WTC11 (cell line): ENCODE measurements at regions not wholly inside any gene's neighbourhood (a gene's known extent, or its start where the extent isn't known, plus 50 kb on each side); places are given as distances from the start of the nearest gene placed in this dataset.

Source experiments
- ATAC-seq: fragments of 200-7000 bp; cut with Tn5 transposase; 2 replicates; pipeline ENCODE4 v1.10.0; 2021; ENCODE audit warnings: mild to moderate bottlenecking, moderate library complexity
- CTCF ChIA-PET: fragments of 300-600 bp; sonication (Branson Sonifier 250); formaldehyde crosslinking; loops from one replicate; lab custom pipeline; 2021; ENCODE audit warnings: antibody characterized with exemption; lab: Charles Lee
- POLR2A ChIA-PET: fragments of 350-600 bp; sonication (Branson Sonifier 250); formaldehyde crosslinking; loops from one replicate; lab custom pipeline; 2021; ENCODE audit warnings: antibody characterized with exemption; lab: Charles Lee
- DNase-seq: peaks from one replicate; pipeline ENCODE4 v3.0.0; 2021; ENCODE audit warnings: low spot score
- H3K27ac Mint-ChIP-seq: 2 replicates; pipeline ENCODE4 v1.8.0; 2021; ENCODE audit warnings: mixed read lengths
- H3K27me3 Mint-ChIP-seq: 2 replicates; pipeline ENCODE4 v1.8.0; 2021; ENCODE audit warnings: low read depth, mild to moderate bottlenecking, moderate library complexity, mixed read lengths
- H3K36me3 Mint-ChIP-seq: 2 replicates; pipeline ENCODE4 v1.8.0; 2021; ENCODE audit warnings: mixed read lengths
- H3K4me1 Mint-ChIP-seq: 2 replicates; pipeline ENCODE4 v1.8.0; 2022; ENCODE audit warnings: mixed read lengths
- H3K4me3 Mint-ChIP-seq: 2 replicates; pipeline ENCODE4 v1.8.0; 2021; ENCODE audit warnings: mild to moderate bottlenecking, moderate library complexity, mixed read lengths
- H3K9me3 Mint-ChIP-seq: 2 replicates; pipeline ENCODE4 v1.8.0; 2021; ENCODE audit warnings: mixed read lengths
- ATF1 ChIP-seq: sonication (generic); formaldehyde crosslinking; IDR thresholded peaks from 2 replicates; pipeline ENCODE4 v1.8.1; 2023; ENCODE audit warnings: mild to moderate bottlenecking, moderate library complexity, missing genetic modification reagents
- E2F5 ChIP-seq: sonication (generic); formaldehyde crosslinking; IDR thresholded peaks from 2 replicates; pipeline ENCODE4 v1.8.1; 2022; ENCODE audit warnings: mild to moderate bottlenecking, moderate library complexity, missing genetic modification reagents
- ELF4 ChIP-seq: sonication (generic); formaldehyde crosslinking; IDR thresholded peaks from 2 replicates; pipeline ENCODE4 v1.8.1; 2022; ENCODE audit warnings: low read depth, mild to moderate bottlenecking, moderate library complexity, missing genetic modification reagents
- ERG ChIP-seq: fragments of 250-450 bp; sonication (Bioruptor Pico); IDR thresholded peaks from 2 replicates; pipeline ENCODE4 v1.8.0; 2021; ENCODE audit warnings: mild to moderate bottlenecking
- HMGA2 ChIP-seq: fragments of 250-450 bp; sonication (Bioruptor Pico); IDR thresholded peaks from 2 replicates; pipeline ENCODE4 v1.4.0; 2021; ENCODE audit warnings: mild to moderate bottlenecking, moderate library complexity
- IRF1 ChIP-seq: sonication (generic); formaldehyde crosslinking; IDR thresholded peaks from 2 replicates; pipeline ENCODE4 v1.8.0; 2023; ENCODE audit warnings: missing genetic modification reagents
- JAZF1 ChIP-seq: fragments of 250-450 bp; sonication (Bioruptor Pico); IDR thresholded peaks from 2 replicates; pipeline ENCODE4 v1.9.0; 2021; ENCODE audit warnings: moderate library complexity, mild to moderate bottlenecking, inconsistent platforms
- KAT7 ChIP-seq: sonication (generic); formaldehyde crosslinking; IDR thresholded peaks from 2 replicates; pipeline ENCODE4 v1.8.1; 2023; ENCODE audit warnings: missing genetic modification reagents, mild to moderate bottlenecking, borderline replicate concordance
- MXD4 ChIP-seq: fragments of 250-450 bp; sonication (Bioruptor Pico); IDR thresholded peaks from 2 replicates; pipeline ENCODE4 v1.8.0; 2021; ENCODE audit warnings: mild to moderate bottlenecking, moderate library complexity, borderline replicate concordance
- MYBL2 ChIP-seq: sonication (generic); formaldehyde crosslinking; IDR thresholded peaks from 2 replicates; pipeline ENCODE4 v1.8.1; 2023; ENCODE audit warnings: mild to moderate bottlenecking, moderate library complexity, missing genetic modification reagents
- NR3C1 ChIP-seq: sonication (generic); formaldehyde crosslinking; conservative IDR thresholded peaks from 2 replicates; pipeline ENCODE4 v1.8.1; 2023; ENCODE audit warnings: low read depth, mild to moderate bottlenecking, missing genetic modification reagents
- OVOL2 ChIP-seq: fragments of 250-450 bp; sonication (Bioruptor Pico); IDR thresholded peaks from 2 replicates; pipeline ENCODE4 v1.9.0; 2021; ENCODE audit warnings: mild to moderate bottlenecking, borderline replicate concordance
- PRRX2 ChIP-seq: fragments of 250-450 bp; sonication (Bioruptor Pico); IDR thresholded peaks from 2 replicates; pipeline ENCODE4 v1.8.0; 2021; ENCODE audit warnings: mild to moderate bottlenecking
- RORB ChIP-seq: fragments of 250-450 bp; sonication (Bioruptor Pico); IDR thresholded peaks from 2 replicates; pipeline ENCODE4 v1.9.0; 2021; ENCODE audit warnings: mild to moderate bottlenecking
- SMAD3 ChIP-seq: sonication (generic); formaldehyde crosslinking; IDR thresholded peaks from 2 replicates; pipeline ENCODE4 v1.8.0; 2022; ENCODE audit warnings: missing genetic modification reagents, mild to moderate bottlenecking, borderline replicate concordance
- SP1 ChIP-seq: sonication (generic); formaldehyde crosslinking; conservative IDR thresholded peaks from 2 replicates; pipeline ENCODE4 v1.8.1; 2022; ENCODE audit warnings: missing genetic modification reagents
- TCF7 ChIP-seq: sonication (generic); formaldehyde crosslinking; IDR thresholded peaks from 2 replicates; pipeline ENCODE4 v1.8.0; 2022; ENCODE audit warnings: mild to moderate bottlenecking, low read depth, missing genetic modification reagents, moderate library complexity
- ZNF263 ChIP-seq: sonication (generic); formaldehyde crosslinking; IDR thresholded peaks from 2 replicates; pipeline ENCODE4 v1.8.1; 2022; ENCODE audit warnings: low read depth, mild to moderate bottlenecking, moderate library complexity, missing genetic modification reagents
- ZNF396 ChIP-seq: fragments of 250-450 bp; sonication (Bioruptor Pico); IDR thresholded peaks from 2 replicates; pipeline ENCODE4 v1.8.0; 2021; ENCODE audit warnings: mild to moderate bottlenecking, moderate library complexity, borderline replicate concordance
- ZNF423 ChIP-seq: fragments of 250-450 bp; sonication (Bioruptor Pico); IDR thresholded peaks from 2 replicates; pipeline ENCODE4 v2.1.2; 2022; ENCODE audit warnings: mild to moderate bottlenecking, moderate library complexity
- ZNF425 ChIP-seq: fragments of 250-450 bp; sonication (Bioruptor Pico); conservative IDR thresholded peaks from 2 replicates; pipeline ENCODE4 v1.9.0; 2021; ENCODE audit warnings: mild to moderate bottlenecking
- ZNF671 ChIP-seq: fragments of 250-450 bp; sonication (Bioruptor Pico); IDR thresholded peaks from 2 replicates; pipeline ENCODE4 v1.8.0; 2021; ENCODE audit warnings: mild to moderate bottlenecking
- TF ChIP-seq, protein P1 (sequence below): sonication (generic); formaldehyde crosslinking; IDR thresholded peaks from 2 replicates; pipeline ENCODE4 v1.8.1; 2023; ENCODE audit warnings: mild to moderate bottlenecking, missing genetic modification reagents
- TF ChIP-seq, protein P2 (sequence below): sonication (generic); formaldehyde crosslinking; IDR thresholded peaks from 2 replicates; pipeline ENCODE4 v1.8.1; 2022; ENCODE audit warnings: missing genetic modification reagents, borderline replicate concordance

- no peak overlapping the region for H3K27ac Mint-ChIP-seq
- no peaks in the 10 kb centered on the region for H3K27me3 Mint-ChIP-seq
- ATAC-seq = no peak
- peaks cover 10% of the 10 kb centered on the region for H3K36me3 Mint-ChIP-seq
- POLR2A ChIA-PET = no interaction called here
- TF ChIP-seq, protein P1, sequence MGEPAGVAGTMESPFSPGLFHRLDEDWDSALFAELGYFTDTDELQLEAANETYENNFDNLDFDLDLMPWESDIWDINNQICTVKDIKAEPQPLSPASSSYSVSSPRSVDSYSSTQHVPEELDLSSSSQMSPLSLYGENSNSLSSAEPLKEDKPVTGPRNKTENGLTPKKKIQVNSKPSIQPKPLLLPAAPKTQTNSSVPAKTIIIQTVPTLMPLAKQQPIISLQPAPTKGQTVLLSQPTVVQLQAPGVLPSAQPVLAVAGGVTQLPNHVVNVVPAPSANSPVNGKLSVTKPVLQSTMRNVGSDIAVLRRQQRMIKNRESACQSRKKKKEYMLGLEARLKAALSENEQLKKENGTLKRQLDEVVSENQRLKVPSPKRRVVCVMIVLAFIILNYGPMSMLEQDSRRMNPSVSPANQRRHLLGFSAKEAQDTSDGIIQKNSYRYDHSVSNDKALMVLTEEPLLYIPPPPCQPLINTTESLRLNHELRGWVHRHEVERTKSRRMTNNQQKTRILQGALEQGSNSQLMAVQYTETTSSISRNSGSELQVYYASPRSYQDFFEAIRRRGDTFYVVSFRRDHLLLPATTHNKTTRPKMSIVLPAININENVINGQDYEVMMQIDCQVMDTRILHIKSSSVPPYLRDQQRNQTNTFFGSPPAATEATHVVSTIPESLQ (CRISPR knock-in tag) = no peak
- TF ChIP-seq E2F5 (CRISPR knock-in tag) (no peak), OVOL2 (CRISPR knock-in tag) (no peak), SP1 (CRISPR knock-in tag) (no peak), MXD4 (CRISPR knock-in tag) (no peak), HMGA2 (CRISPR knock-in tag) (no peak)
- H3K9me3 Mint-ChIP-seq = peaks cover 8% of the 10 kb centered on the region
- CTCF ChIA-PET = no interaction called here
- H3K4me1 Mint-ChIP-seq = peaks cover 52% of the 10 kb centered on the region
- no peak for DNase-seq
- no peak overlapping the region for H3K4me3 Mint-ChIP-seq
Observed at GRCh38 chr9:82736701-82737100, 326.2 kb downstream of the RASEF start.

GRCh38 chr9:82745919-82746318 is 317.0 kb downstream of the RASEF start:
- H3K36me3 Mint-ChIP-seq = peaks cover 22% of the 10 kb centered on the region
- peaks cover 60% of the 10 kb centered on the region for H3K4me1 Mint-ChIP-seq
- H3K27me3 Mint-ChIP-seq = no peaks in the 10 kb centered on the region
- H3K4me3 Mint-ChIP-seq = no peak overlapping the region
- POLR2A ChIA-PET = no interaction called here
- peaks cover 10% of the 10 kb centered on the region for H3K9me3 Mint-ChIP-seq
- CTCF ChIA-PET = no interaction called here
- no peak overlapping the region for H3K27ac Mint-ChIP-seq
- DNase-seq (no peak), ATAC-seq (no peak)
- no peak for TF ChIP-seq SMAD3 (CRISPR knock-in tag)
- TF ChIP-seq NR3C1 (CRISPR knock-in tag) = no peak
- TF ChIP-seq ERG (CRISPR knock-in tag) = no peak
- TF ChIP-seq E2F5 (CRISPR knock-in tag) = no peak
- no peak for TF ChIP-seq MYBL2 (CRISPR knock-in tag)
- no peak for TF ChIP-seq TCF7 (CRISPR knock-in tag)
- no peak for TF ChIP-seq ZNF423 (CRISPR knock-in tag)
- no peak for TF ChIP-seq ZNF396 (CRISPR knock-in tag)
- no peak for TF ChIP-seq ATF1 (CRISPR knock-in tag)
- TF ChIP-seq KAT7 (CRISPR knock-in tag) = no peak
- no peak for TF ChIP-seq ZNF263 (CRISPR knock-in tag)

GRCh38 chr9:82750411-82750913 is 312.5 kb downstream of the RASEF start:
- H3K4me1 Mint-ChIP-seq = peaks cover 46% of the 10 kb centered on the region
- peak; percentile 74 for ATAC-seq
- CTCF ChIA-PET = interaction anchor here (1.0 kb wide), 1 partner anchor 13 kb away, joined by 4 read pairs; no protein-coding TSS in a partner anchor
- no peaks in the 10 kb centered on the region for H3K9me3 Mint-ChIP-seq
- POLR2A ChIA-PET = no interaction called here
- DNase-seq = no peak
- peak overlapping the region; percentile 88 for H3K27ac Mint-ChIP-seq
- peaks cover 7% of the 10 kb centered on the region; the same call in 1 of the 2 replicates for H3K36me3 Mint-ChIP-seq
- H3K4me3 Mint-ChIP-seq = no peak overlapping the region
- H3K27me3 Mint-ChIP-seq = no peaks in the 10 kb centered on the region
- TF ChIP-seq ZNF425 (CRISPR knock-in tag) (no peak), ELF4 (no peak), ZNF671 (CRISPR knock-in tag) (no peak), IRF1 (CRISPR knock-in tag) (no peak), RORB (CRISPR knock-in tag) (no peak), JAZF1 (CRISPR knock-in tag) (no peak), SMAD3 (CRISPR knock-in tag) (no peak), ZNF396 (CRISPR knock-in tag) (no peak), PRRX2 (CRISPR knock-in tag) (no peak)
- TF ChIP-seq, protein P2, sequence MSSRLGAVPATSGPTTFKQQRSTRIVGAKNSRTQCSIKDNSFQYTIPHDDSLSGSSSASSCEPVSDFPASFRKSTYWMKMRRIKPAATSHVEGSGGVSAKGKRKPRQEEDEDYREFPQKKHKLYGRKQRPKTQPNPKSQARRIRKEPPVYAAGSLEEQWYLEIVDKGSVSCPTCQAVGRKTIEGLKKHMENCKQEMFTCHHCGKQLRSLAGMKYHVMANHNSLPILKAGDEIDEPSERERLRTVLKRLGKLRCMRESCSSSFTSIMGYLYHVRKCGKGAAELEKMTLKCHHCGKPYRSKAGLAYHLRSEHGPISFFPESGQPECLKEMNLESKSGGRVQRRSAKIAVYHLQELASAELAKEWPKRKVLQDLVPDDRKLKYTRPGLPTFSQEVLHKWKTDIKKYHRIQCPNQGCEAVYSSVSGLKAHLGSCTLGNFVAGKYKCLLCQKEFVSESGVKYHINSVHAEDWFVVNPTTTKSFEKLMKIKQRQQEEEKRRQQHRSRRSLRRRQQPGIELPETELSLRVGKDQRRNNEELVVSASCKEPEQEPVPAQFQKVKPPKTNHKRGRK (CRISPR knock-in tag) = no peak
